ENCODE measurements at regions not wholly inside any gene's neighbourhood (a gene's known extent, or its start where the extent isn't known, plus 50 kb on each side); places are given as distances from the start of the nearest gene placed in this dataset.

- no peak for DNase-seq (ENCODE audit: low read depth in 2 of 3, low spot score in 2 of 3)
Measured at GRCh38 chr20:41888434-41888833, 270.3 kb upstream of the CHD6 start.

- DNase-seq (ENCODE audit: low read depth in 2 of 3, low spot score in 2 of 3) = no peak
Measured at GRCh38 chr20:41887500-41887899, 269.3 kb upstream of the CHD6 start.

- no peak for DNase-seq (ENCODE audit: low read depth in 2 of 3, low spot score in 2 of 3)
Measured at GRCh38 chr20:41881466-41882046, 263.4 kb upstream of the CHD6 start.

GRCh38 chr20:41879123-41879522, 260.9 kb upstream of the CHD6 start:
- DNase-seq (ENCODE audit: low read depth in 2 of 3, low spot score in 2 of 3) = no peak

- no peak for DNase-seq (ENCODE audit: low read depth in 2 of 3, low spot score in 2 of 3)
Measured at GRCh38 chr20:41877911-41878310, 259.7 kb upstream of the CHD6 start.

- no peak for DNase-seq (ENCODE audit: low read depth in 2 of 3, low spot score in 2 of 3)
Measured at GRCh38 chr20:41874658-41875057, 256.5 kb upstream of the CHD6 start.

GRCh38 chr20:41872930-41873329, 254.8 kb upstream of the CHD6 start:
- DNase-seq (ENCODE audit: low read depth in 2 of 3, low spot score in 2 of 3) = no peak

GRCh38 chr20:41870869-41871462, 252.8 kb upstream of the CHD6 start:
- no peak for DNase-seq (ENCODE audit: low read depth in 2 of 3, low spot score in 2 of 3)

GRCh38 chr20:41869261-41869660, 251.1 kb upstream of the CHD6 start:
- no peak for DNase-seq (ENCODE audit: low read depth in 2 of 3, low spot score in 2 of 3)

- no peak for DNase-seq (ENCODE audit: low read depth in 2 of 3, low spot score in 2 of 3)
Measured at GRCh38 chr20:41865938-41866337, 247.8 kb upstream of the CHD6 start.

- no peak for DNase-seq (ENCODE audit: low read depth in 2 of 3, low spot score in 2 of 3)
Measured at GRCh38 chr20:41862476-41862875, 244.3 kb upstream of the CHD6 start.

GRCh38 chr20:41861772-41862422, 243.7 kb upstream of the CHD6 start:
- DNase-seq (ENCODE audit: low read depth in 2 of 3, low spot score in 2 of 3) = no peak

- DNase-seq (ENCODE audit: low read depth in 2 of 3, low spot score in 2 of 3) = no peak
Measured at GRCh38 chr20:41854765-41855164, 236.6 kb upstream of the CHD6 start.

GRCh38 chr20:41853806-41854205, 235.6 kb upstream of the CHD6 start:
- no peak for DNase-seq (ENCODE audit: low read depth in 2 of 3, low spot score in 2 of 3)

GRCh38 chr20:41848180-41848579, 230.0 kb upstream of the CHD6 start:
- no peak for DNase-seq (ENCODE audit: low read depth in 2 of 3, low spot score in 2 of 3)

GRCh38 chr20:41837669-41838224, 219.6 kb upstream of the CHD6 start:
- no peak for DNase-seq (ENCODE audit: low read depth in 2 of 3, low spot score in 2 of 3)

- no peak for DNase-seq (ENCODE audit: low read depth in 2 of 3, low spot score in 2 of 3)
Measured at GRCh38 chr20:41833739-41834138, 215.6 kb upstream of the CHD6 start.

GRCh38 chr20:41830702-41831101, 212.5 kb upstream of the CHD6 start:
- no peak for DNase-seq (ENCODE audit: low read depth in 2 of 3, low spot score in 2 of 3)

GRCh38 chr20:41819436-41819835, 201.3 kb upstream of the CHD6 start:
- no peak for DNase-seq (ENCODE audit: low read depth in 2 of 3, low spot score in 2 of 3)

GRCh38 chr20:41818991-41819390, 200.8 kb upstream of the CHD6 start:
- no peak for DNase-seq (ENCODE audit: low read depth in 2 of 3, low spot score in 2 of 3)

GRCh38 chr20:41818369-41818768, 200.2 kb upstream of the CHD6 start:
- no peak for DNase-seq (ENCODE audit: low read depth in 2 of 3, low spot score in 2 of 3)

- no peak for DNase-seq (ENCODE audit: low read depth in 2 of 3, low spot score in 2 of 3)
Measured at GRCh38 chr20:41811456-41811855, 193.3 kb upstream of the CHD6 start.

- no peak for DNase-seq (ENCODE audit: low read depth in 2 of 3, low spot score in 2 of 3)
Measured at GRCh38 chr20:41800040-41800439, 181.9 kb upstream of the CHD6 start.
